Subcutaneous abdominal adipose tissue (tissue), 5 donors: ENCODE measurements at regions not wholly inside any gene's neighbourhood (a gene's known extent, or its start where the extent isn't known, plus 50 kb on each side); places are given as distances from the start of the nearest gene placed in this dataset.

ENCODE experiments used
- H3K27ac ChIP-seq: one replicate; pipeline ENCODE4 v1.7.0; 2013; ENCODE audit warnings: low read depth, mild to moderate bottlenecking, inconsistent platforms, low read length, moderate library complexity
- H3K27me3 ChIP-seq, 5 donors: one replicate each; pipeline ENCODE4 v1.7.0; 2013; ENCODE audit warnings: low read length in 5 of 5, inconsistent platforms in 1 of 5; ENCODE audit not compliant: control insufficient read depth in 5 of 5, insufficient read depth in 4 of 5
- H3K36me3 ChIP-seq, 5 donors: one replicate each; pipeline ENCODE4 v1.7.0; 2013; ENCODE audit warnings: low read length in 5 of 5; ENCODE audit not compliant: control insufficient read depth in 5 of 5, insufficient read depth in 5 of 5
- H3K4me1 ChIP-seq, 5 donors: one replicate each; pipeline ENCODE4 v1.7.0; 2013; ENCODE audit warnings: low read length in 5 of 5, mild to moderate bottlenecking in 3 of 5, moderate library complexity in 1 of 5; ENCODE audit not compliant: control insufficient read depth in 5 of 5, insufficient read depth in 5 of 5
- H3K4me3 ChIP-seq, 5 donors: one replicate each; pipeline ENCODE4 v1.7.0; 2013; ENCODE audit warnings: low read length in 5 of 5, low read depth in 1 of 5
- H3K9ac ChIP-seq, 5 donors: one replicate each; pipeline ENCODE4 v1.7.0; 2013; ENCODE audit warnings: low read length in 5 of 5, mild to moderate bottlenecking in 4 of 5, moderate library complexity in 3 of 5
- H3K9me3 ChIP-seq, 5 donors: one replicate each; pipeline ENCODE4 v1.7.0; 2013; ENCODE audit warnings: low read length in 5 of 5; ENCODE audit not compliant: control insufficient read depth in 5 of 5
- donor health status: healthy.
- donor health status: healthy.
- donor health status: healthy.
- donor health status: healthy.
- donor health status: healthy.

GRCh38 chr3:189466004-189466403 is 165.2 kb upstream of the TP63 start:
- no peaks in the 10 kb centered on the region for H3K4me1 ChIP-seq
- no peaks in the 10 kb centered on the region for H3K27me3 ChIP-seq
- no peaks in the 10 kb centered on the region for H3K36me3 ChIP-seq
- H3K9me3 ChIP-seq = peaks cover 0 to 6% (median 3%) of the 10 kb centered on the region in 5 donors
- no peak overlapping the region for H3K4me3 ChIP-seq
- H3K27ac ChIP-seq = no peak overlapping the region
- no peak overlapping the region for H3K9ac ChIP-seq

- H3K9ac ChIP-seq = no peak overlapping the region
- H3K4me3 ChIP-seq = no peak overlapping the region
- no peak overlapping the region for H3K27ac ChIP-seq
- no peaks in the 10 kb centered on the region for H3K36me3 ChIP-seq
- H3K9me3 ChIP-seq = peaks cover 0 to 3% (median 0%) of the 10 kb centered on the region in 5 donors
- H3K4me1 ChIP-seq = no peaks in the 10 kb centered on the region
- no peaks in the 10 kb centered on the region for H3K27me3 ChIP-seq
Measured at GRCh38 chr3:189467451-189467850, 163.7 kb upstream of the TP63 start.

GRCh38 chr3:189474944-189475343 is 156.2 kb upstream of the TP63 start:
- Histone ChIP-seq H3K9ac (no peak overlapping the region), H3K36me3 (no peaks in the 10 kb centered on the region), H3K27me3 (no peaks in the 10 kb centered on the region), H3K9me3 (peaks cover 0 to 2% (median 0%) of the 10 kb centered on the region in 5 donors), H3K4me1 (no peaks in the 10 kb centered on the region), H3K27ac (no peak overlapping the region), H3K4me3 (no peak overlapping the region)

DNA sequence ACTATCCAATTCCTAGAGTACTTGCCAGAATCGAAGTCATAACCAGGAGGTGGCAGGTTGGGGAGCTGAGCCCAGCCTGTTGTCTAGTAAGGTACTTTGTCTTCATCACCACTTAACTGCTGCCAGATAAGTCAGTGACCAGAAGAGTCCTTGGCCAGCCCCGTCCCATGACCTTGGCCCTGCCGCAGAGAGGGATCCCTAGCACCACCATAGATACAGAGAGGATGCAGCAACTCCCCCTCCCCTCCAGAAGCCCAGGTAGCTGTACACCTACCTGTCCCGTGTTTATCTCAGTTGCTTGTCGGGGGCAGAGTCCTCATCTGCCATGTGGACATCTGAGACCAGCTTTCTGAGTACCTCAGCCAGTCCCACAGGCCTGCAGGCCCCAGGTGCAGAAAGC is 153.6 kb upstream of the TP63 start:
- Histone ChIP-seq H3K4me3 (no peak overlapping the region), H3K4me1 (no peaks in the 10 kb centered on the region), H3K9ac (no peak overlapping the region), H3K9me3 (peaks cover 0 to 2% (median 0%) of the 10 kb centered on the region in 5 donors), H3K27ac (no peak overlapping the region), H3K36me3 (no peaks in the 10 kb centered on the region), H3K27me3 (no peaks in the 10 kb centered on the region)

- Histone ChIP-seq H3K27ac (no peak overlapping the region), H3K36me3 (no peaks in the 10 kb centered on the region), H3K9ac (no peak overlapping the region)
Measured at GRCh38 chr3:189486556-189486955, 144.6 kb upstream of the TP63 start.

DNA sequence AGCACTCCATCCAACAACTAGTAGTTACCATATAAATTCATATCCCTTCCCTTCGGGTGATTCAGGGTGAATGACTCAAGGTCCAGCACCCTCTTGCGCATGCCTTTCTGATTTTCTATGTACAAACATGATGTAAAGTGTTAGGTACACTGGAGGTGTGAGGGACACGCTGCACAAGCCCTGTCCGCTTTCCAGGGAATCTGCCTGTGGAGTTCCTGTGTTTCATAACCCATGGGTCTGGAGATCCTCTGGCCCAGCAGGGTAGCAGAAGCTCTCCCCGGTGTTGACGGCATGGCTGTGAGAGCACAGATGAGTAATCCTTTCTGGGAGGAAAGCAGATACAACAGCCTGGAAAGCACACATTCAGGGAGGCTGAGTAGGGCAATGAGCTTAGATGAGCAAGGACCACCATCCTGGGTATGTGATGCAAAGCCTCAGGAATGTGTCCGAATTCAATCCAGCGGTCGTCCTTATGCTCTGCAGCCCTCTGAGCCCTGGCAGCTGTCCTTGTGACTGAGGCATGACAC is 142.9 kb upstream of the TP63 start:
- Histone ChIP-seq H3K36me3 (no peaks in the 10 kb centered on the region), H3K4me1 (no peaks in the 10 kb centered on the region), H3K4me3 (no peak overlapping the region), H3K9me3 (peaks cover 0 to 4% (median 0%) of the 10 kb centered on the region in 5 donors), H3K9ac (no peak overlapping the region), H3K27ac (no peak overlapping the region), H3K27me3 (no peaks in the 10 kb centered on the region)

More at GRCh38 chr3:189486556-189486955, 144.6 kb upstream of the TP63 start:
- no peak overlapping the region for H3K4me3 ChIP-seq
- no peaks in the 10 kb centered on the region for H3K27me3 ChIP-seq
- H3K4me1 ChIP-seq = no peaks in the 10 kb centered on the region
- H3K9me3 ChIP-seq = peaks cover 0 to 4% (median 0%) of the 10 kb centered on the region in 5 donors

DNA sequence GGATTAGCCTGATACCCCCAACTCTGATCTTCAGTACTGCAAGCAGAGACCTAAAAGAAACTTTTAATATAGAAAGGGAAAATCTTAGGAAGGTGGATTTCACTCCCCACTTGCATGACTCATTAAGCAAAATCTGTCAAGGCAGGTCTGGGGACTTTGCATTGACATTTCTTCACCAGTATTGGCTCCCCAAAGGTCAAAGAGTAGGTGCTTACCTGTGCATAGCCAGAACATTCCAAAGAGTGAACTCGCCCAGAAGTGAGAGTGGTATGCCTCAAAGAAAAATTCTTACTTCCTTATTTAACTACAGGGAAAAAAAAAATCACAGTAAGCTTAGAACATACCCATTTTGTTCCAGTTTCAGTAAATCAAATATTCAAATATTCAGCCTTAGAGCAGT is 140.9 kb upstream of the TP63 start:
- H3K27ac ChIP-seq = no peak overlapping the region

GRCh38 chr3:189490749-189491148 is 140.4 kb upstream of the TP63 start:
- Histone ChIP-seq H3K27me3 (no peaks in the 10 kb centered on the region), H3K27ac (no peak overlapping the region), H3K4me1 (no peaks in the 10 kb centered on the region), H3K36me3 (no peaks in the 10 kb centered on the region), H3K9ac (no peak overlapping the region), H3K4me3 (no peak overlapping the region), H3K9me3 (no peaks in the 10 kb centered on the region)

More for the DNA sequence above, 140.9 kb upstream of the TP63 start:
- Histone ChIP-seq H3K27me3 (no peaks in the 10 kb centered on the region), H3K4me1 (no peaks in the 10 kb centered on the region), H3K4me3 (no peak overlapping the region), H3K9ac (no peak overlapping the region), H3K36me3 (no peaks in the 10 kb centered on the region), H3K9me3 (peaks cover 0 to 3% (median 0%) of the 10 kb centered on the region in 5 donors)

DNA sequence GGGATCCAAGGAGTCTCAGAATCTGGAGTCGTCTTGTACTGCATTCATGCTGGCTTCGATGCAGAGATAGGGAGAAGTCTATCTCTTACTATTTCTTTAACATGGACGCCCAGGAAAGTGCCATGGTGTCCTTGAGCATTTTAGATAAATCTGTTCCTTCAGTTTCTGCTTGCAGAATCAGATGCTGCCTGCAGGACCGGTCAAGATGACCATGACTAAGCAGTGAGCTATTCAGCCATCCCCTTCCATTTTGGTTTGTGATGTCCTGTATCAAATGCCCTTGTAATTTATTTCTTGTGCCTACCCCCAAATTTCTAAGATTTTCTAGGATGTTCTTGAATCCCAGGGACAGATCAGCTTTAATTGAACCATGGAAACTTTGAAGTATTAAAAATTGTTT is 139.4 kb upstream of the TP63 start:
- no peak overlapping the region for H3K9ac ChIP-seq
- H3K36me3 ChIP-seq = no peaks in the 10 kb centered on the region
- no peak overlapping the region for H3K4me3 ChIP-seq
- no peaks in the 10 kb centered on the region for H3K27me3 ChIP-seq
- H3K9me3 ChIP-seq = no peaks in the 10 kb centered on the region
- H3K4me1 ChIP-seq = no peaks in the 10 kb centered on the region
- H3K27ac ChIP-seq = no peak overlapping the region

DNA sequence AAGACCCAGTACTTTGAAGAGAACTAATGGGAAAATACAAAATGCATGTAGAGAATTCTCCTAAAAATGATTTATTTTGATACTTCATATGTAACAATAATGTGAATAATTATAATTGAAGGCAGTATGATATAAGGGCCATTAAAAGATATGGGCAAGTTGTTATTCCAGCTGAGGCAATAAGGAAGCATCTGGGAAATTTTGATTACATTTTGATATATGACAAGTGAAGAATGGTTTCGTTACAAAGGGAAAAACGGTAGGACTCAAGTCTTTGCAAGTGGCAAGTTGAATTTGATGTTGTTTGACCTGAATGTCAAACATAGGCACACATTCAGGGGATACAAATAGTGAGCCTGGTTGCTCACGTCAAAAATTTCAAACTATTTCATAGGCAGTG is 137.9 kb upstream of the TP63 start:
- no peaks in the 10 kb centered on the region for H3K4me1 ChIP-seq

DNA sequence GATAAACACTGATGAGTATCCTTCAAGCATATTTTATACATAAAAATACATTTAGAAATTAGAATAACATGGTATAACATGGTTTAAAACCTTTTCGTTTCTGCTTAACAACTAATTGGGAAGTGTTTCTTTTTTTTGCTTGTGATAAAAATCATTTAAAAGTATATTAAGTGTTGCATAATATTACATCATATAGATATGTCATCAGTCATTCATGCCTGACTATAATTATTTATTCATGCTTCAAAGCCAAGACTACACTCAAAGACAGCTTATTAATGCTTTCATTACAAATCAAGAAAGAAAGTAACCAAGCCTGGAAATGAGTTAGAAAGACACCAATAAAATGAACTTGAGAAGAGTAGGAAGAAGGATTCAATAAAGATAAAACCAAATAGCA is 136.6 kb upstream of the TP63 start:
- Histone ChIP-seq H3K27me3 (no peaks in the 10 kb centered on the region), H3K36me3 (no peaks in the 10 kb centered on the region), H3K9ac (no peak overlapping the region), H3K4me1 (no peaks in the 10 kb centered on the region), H3K9me3 (no peaks in the 10 kb centered on the region), H3K27ac (no peak overlapping the region), H3K4me3 (no peak overlapping the region)

More for the DNA sequence above, 137.9 kb upstream of the TP63 start:
- Histone ChIP-seq H3K27me3 (no peaks in the 10 kb centered on the region), H3K4me3 (no peak overlapping the region), H3K9me3 (no peaks in the 10 kb centered on the region), H3K36me3 (no peaks in the 10 kb centered on the region), H3K27ac (no peak overlapping the region), H3K9ac (no peak overlapping the region)
